Endothelial cell of umbilical vein (primary cell): ENCODE measurements at regions not wholly inside any gene's neighbourhood (a gene's known extent, or its start where the extent isn't known, plus 50 kb on each side); places are given as distances from the start of the nearest gene placed in this dataset.

ENCODE experiments used
- BruUV-seq: library from RNA; stranded (reverse); fragments of 400-500 nt; replicated peaks from 2 replicates; lab custom pipeline; 2021; lab: Mats Ljungman, UMichigan
- CTCF ChIA-PET: fragments of 300-600, 350-600 bp; sonication (Branson Sonifier 250); formaldehyde crosslinking; loops from one replicate; lab custom pipeline; 2021; ENCODE audit warnings: antibody characterized with exemption, inconsistent platforms; lab: Charles Lee
- POLR2A ChIA-PET: fragments of 300-600, 350-600 bp; sonication (Branson Sonifier 250); formaldehyde crosslinking; loops from one replicate; lab custom pipeline; 2021; ENCODE audit warnings: antibody characterized with exemption, inconsistent platforms; lab: Charles Lee
- DNase-seq: peaks from one replicate; pipeline ENCODE4 v3.0.0-alpha.2; 2011; ENCODE audit warnings: low read depth, low spot score
- FAIRE-seq: peaks from 2 replicates; lab custom pipeline; 2011; peaks lifted over from hg19 to GRCh38; lab: Jason Lieb, UNC
- H2AFZ ChIP-seq: 2 replicates; pipeline ENCODE4 v1.6.0; 2012; ENCODE audit warnings: low read depth, low read length, control low read depth, inconsistent platforms
- H3K27ac ChIP-seq: 2 replicates; pipeline ENCODE4 v1.5.1; 2011; ENCODE audit warnings: low read depth, mild to moderate bottlenecking, control low read depth, low read length, moderate library complexity; ENCODE audit not compliant: insufficient read depth
- H3K27me3 ChIP-seq, 2 experiments: 2 replicates each; pipeline versions ENCODE4 v1.6.0 to v1.6.1; 2011; ENCODE audit warnings: low read length in 2 of 2, mixed read lengths in 1 of 2; ENCODE audit not compliant: control insufficient read depth in 2 of 2, insufficient read depth in 2 of 2
- H3K36me3 ChIP-seq, 2 experiments: 2 replicates in 1 of 2; 3 replicates in 1 of 2; pipeline ENCODE4 v1.5.1; 2011; ENCODE audit warnings: low read length in 2 of 2, mild to moderate bottlenecking in 1 of 2, moderate library complexity in 1 of 2; ENCODE audit not compliant: control insufficient read depth in 2 of 2, insufficient read depth in 2 of 2; ENCODE audit errors: extremely low read depth in 1 of 2
- H3K4me1 ChIP-seq: 3 replicates; pipeline ENCODE4 v1.5.1; 2011; ENCODE audit warnings: mild to moderate bottlenecking, low read length; ENCODE audit not compliant: control insufficient read depth, insufficient read depth; ENCODE audit errors: extremely low read depth
- H3K4me2 ChIP-seq: 2 replicates; pipeline ENCODE4 v1.6.1; 2011; ENCODE audit warnings: low read length, control low read depth, mixed read lengths; ENCODE audit not compliant: insufficient read depth
- H3K4me3 ChIP-seq, 3 experiments: fragments of 200-600 bp in 1 of 3; sonication (generic), shearing (Covaris generic) in 1 of 3; replicated peaks in 1 of 3; 2 replicates each; pipeline ENCODE4 v1.5.1; 2011 to 2016; ENCODE audit warnings: control low read depth in 3 of 3, low read length in 3 of 3, mild to moderate bottlenecking in 2 of 3, inconsistent platforms in 1 of 3, low read depth in 1 of 3, moderate library complexity in 1 of 3; ENCODE audit not compliant: insufficient read depth in 1 of 3
- H3K79me2 ChIP-seq: 2 replicates; pipeline ENCODE4 v1.6.0; 2012; ENCODE audit warnings: low read length, inconsistent platforms; ENCODE audit not compliant: control insufficient read depth, insufficient read depth
- H3K9ac ChIP-seq: replicated peaks from 2 replicates; pipeline ENCODE3; 2011; ENCODE audit warnings: low read length, control low read depth; ENCODE audit not compliant: insufficient read depth; ENCODE audit errors: extremely low read depth
- H3K9me1 ChIP-seq: replicated peaks from 3 replicates; pipeline ENCODE4 v1.6.0; 2011; ENCODE audit warnings: mild to moderate bottlenecking, low read length; ENCODE audit not compliant: control insufficient read depth, insufficient read depth; ENCODE audit errors: extremely low read depth
- H3K9me3 ChIP-seq: replicated peaks from 2 replicates; pipeline ENCODE4 v1.5.1; 2012; ENCODE audit warnings: low read length, inconsistent platforms; ENCODE audit not compliant: control insufficient read depth, insufficient read depth
- H4K20me1 ChIP-seq: replicated peaks from 2 replicates; pipeline ENCODE3; 2011; ENCODE audit warnings: mild to moderate bottlenecking, low read length; ENCODE audit not compliant: control insufficient read depth, insufficient read depth; ENCODE audit errors: extremely low read depth
- CTCF ChIP-seq, 2 donors: IDR thresholded peaks; 1 replicate in 1 of 2; 2 replicates in 1 of 2; pipeline ENCODE4 v1.5.1; 2011; ENCODE audit warnings: low read length in 2 of 2, mild to moderate bottlenecking in 2 of 2, moderate library complexity in 2 of 2, control low read depth in 1 of 2, inconsistent platforms in 1 of 2, low read depth in 1 of 2; ENCODE audit not compliant: insufficient read depth in 1 of 2; ENCODE audit errors: extremely low read depth in 1 of 2
- EZH2 ChIP-seq: IDR thresholded peaks from 2 replicates; pipeline ENCODE4 v1.6.1; 2012; ENCODE audit warnings: borderline replicate concordance, low read depth, mild to moderate bottlenecking, moderate library complexity, low read length, inconsistent platforms; ENCODE audit not compliant: severe bottlenecking
- FOS ChIP-seq: IDR thresholded peaks from 2 replicates; pipeline ENCODE4 v1.6.1; 2011; ENCODE audit warnings: mild to moderate bottlenecking, low read length, moderate library complexity, borderline replicate concordance; ENCODE audit not compliant: insufficient read depth
- GATA2 ChIP-seq: IDR thresholded peaks from 2 replicates; pipeline ENCODE4 v1.7.0; 2011; ENCODE audit warnings: low read depth, mild to moderate bottlenecking, moderate library complexity, mixed read lengths, low read length; ENCODE audit not compliant: insufficient read length, insufficient read depth
- JUN ChIP-seq: IDR thresholded peaks from 2 replicates; pipeline ENCODE4 v1.6.1; 2011; ENCODE audit warnings: borderline replicate concordance, low read depth; ENCODE audit not compliant: insufficient read length, insufficient read depth
- MAX ChIP-seq: IDR thresholded peaks from 2 replicates; pipeline ENCODE4 v1.6.1; 2011; ENCODE audit not compliant: insufficient read depth, insufficient read length
- MYC ChIP-seq: IDR thresholded peaks from one replicate; pipeline ENCODE4 v1.6.1; 2011; ENCODE audit warnings: mild to moderate bottlenecking, low read depth, low read length
- POLR2A ChIP-seq: IDR thresholded peaks from 2 replicates; pipeline ENCODE4 v1.6.1; 2012; ENCODE audit warnings: low read depth, mild to moderate bottlenecking, control low read depth, low read length
- POLR2AphosphoS5 ChIP-seq: IDR thresholded peaks from 2 replicates; pipeline ENCODE4 v1.6.1; 2012; ENCODE audit warnings: low read depth, mild to moderate bottlenecking, control low read depth, low read length, moderate library complexity; ENCODE audit not compliant: insufficient read depth
- dilution Hi-C: fragments of 300-500 bp; cut with MboI; formaldehyde crosslinking; loops from one replicate; pipeline ENCODE4 v1.15.0; 2019; ENCODE audit warnings: low sequenced_read_pairs; ENCODE audit not compliant: extremely low pct_ligation_motif_present
- intact Hi-C: fragments of 100-400 bp; cut with micrococcal nuclease; formaldehyde crosslinking; loops from one replicate; pipeline ENCODE4 v1.10.0; 2022

GRCh38 chr2:17363846-17364245 lies 154.4 kb downstream of the RAD51AP2 start:
- DNase-seq (no peak), FAIRE-seq (no peak)
- Histone ChIP-seq H3K9me1 (no peaks in the 10 kb centered on the region), H4K20me1 (no peaks in the 10 kb centered on the region), H3K27ac (no peak overlapping the region), H3K9ac (no peak overlapping the region), H3K4me1 (no peaks in the 10 kb centered on the region), H3K4me3 (no peak overlapping the region), H3K36me3 (no peaks in the 10 kb centered on the region), H3K79me2 (no peaks in the 10 kb centered on the region), H3K4me2 (no peak overlapping the region), H2AFZ (no peak overlapping the region), H3K27me3 (no peaks in the 10 kb centered on the region), H3K9me3 (no peaks in the 10 kb centered on the region)
- BruUV-seq = no TSS peak
- ChIA-PET CTCF (no interaction called here), POLR2A (no interaction called here)
- TF ChIP-seq MAX (no peak), CTCF (IDR thresholded peaks at IDR 0.05; ENCODE audit: extremely low read depth in 1 of 2, insufficient read depth in 1 of 2, low read depth in 1 of 2, low read length in 2 of 2) (no peak), EZH2 (no peak)
- dilution Hi-C loops (no loop called here), intact Hi-C loops (no loop called here)

DNA sequence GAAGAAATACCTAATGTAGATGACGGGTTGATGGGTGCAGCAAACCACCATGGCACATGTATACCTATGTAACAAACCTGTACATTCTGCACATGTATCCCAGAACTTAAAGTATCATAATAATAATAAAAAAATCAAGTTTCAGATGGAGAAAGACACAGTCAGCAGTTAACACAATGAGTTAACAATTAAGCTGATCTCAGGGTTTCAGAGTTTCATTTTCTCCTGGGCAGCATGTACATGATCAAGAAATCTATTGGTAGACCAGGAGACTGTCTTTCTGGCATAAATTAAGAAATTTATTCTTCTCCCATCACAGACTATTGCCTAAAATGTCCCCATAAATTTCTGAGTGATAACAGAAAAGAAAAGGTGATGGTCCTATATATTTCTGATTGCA lies 155.3 kb downstream of the RAD51AP2 start:
- Histone ChIP-seq H3K4me1 (no peaks in the 10 kb centered on the region), H4K20me1 (no peaks in the 10 kb centered on the region), H3K4me3 (no peak overlapping the region), H3K79me2 (no peaks in the 10 kb centered on the region), H3K9ac (no peak overlapping the region), H3K4me2 (no peak overlapping the region), H2AFZ (no peak overlapping the region), H3K9me3 (no peaks in the 10 kb centered on the region), H3K27ac (no peak overlapping the region), H3K27me3 (no peaks in the 10 kb centered on the region), H3K36me3 (no peaks in the 10 kb centered on the region), H3K9me1 (no peaks in the 10 kb centered on the region)
- intact Hi-C loops = no loop called here
- TF ChIP-seq POLR2A (no peak), MAX (no peak), CTCF (IDR thresholded peaks at IDR 0.05; ENCODE audit: extremely low read depth in 1 of 2, insufficient read depth in 1 of 2, low read depth in 1 of 2, low read length in 2 of 2) (no peak), MYC (no peak), JUN (no peak), FOS (no peak), GATA2 (no peak), POLR2AphosphoS5 (no peak), EZH2 (no peak)
- POLR2A ChIA-PET = no interaction called here
- no peak for DNase-seq
- no TSS peak for BruUV-seq
- CTCF ChIA-PET = no interaction called here
- dilution Hi-C loops = no loop called here
- FAIRE-seq = no peak
